T-cell (primary cell): ENCODE measurements at regions not wholly inside any gene's neighbourhood (a gene's known extent, or its start where the extent isn't known, plus 50 kb on each side); places are given as distances from the start of the nearest gene placed in this dataset.
"Not testable (repeated sequence)": the region's sequence is repeated elsewhere in the genome, so short reads cannot be mapped to it uniquely, and the experiment has no call there.

ENCODE experiments used
- ATAC-seq, 4 experiments: fragments of 200-7000 bp in 3 of 4; fragments of 150-1000 bp in 1 of 4; cut with Tn5 transposase; replicated peaks in 1 of 4; 1 replicate in 3 of 4; 2 replicates in 1 of 4; pipeline ENCODE4 v1.10.0; 2021; ENCODE audit warnings: moderate library complexity in 3 of 4, mild to moderate bottlenecking in 2 of 4, moderate number of reproducible peaks in 1 of 4
- CTCF ChIA-PET, 2 donors: fragments of 300-600 bp; sonication (Branson Sonifier 250); formaldehyde crosslinking; loops; one replicate each; lab custom pipeline; 2022; ENCODE audit warnings: antibody characterized with exemption in 2 of 2; lab: Charles Lee
- POLR2A ChIA-PET, 2 donors: fragments of 300-600 bp; sonication (Branson Sonifier 250); formaldehyde crosslinking; loops; one replicate each; lab custom pipeline; 2022; ENCODE audit warnings: antibody characterized with exemption in 2 of 2; lab: Charles Lee
- DNase-seq, 35 experiments: peaks; one replicate each; pipeline versions ENCODE4 v3.0.0 to v3.0.0-alpha.2; 2013 to 2023
- H3K27ac ChIP-seq: one replicate; pipeline ENCODE4 v1.5.1; 2013; ENCODE audit warnings: low read length
- H3K27me3 ChIP-seq, 2 experiments: replicated peaks in 1 of 2; 1 replicate in 1 of 2; 2 replicates in 1 of 2; pipeline versions ENCODE4 v1.6.1 to v1.7.0; 2013; ENCODE audit warnings: low read length in 1 of 2, mixed read lengths in 1 of 2; ENCODE audit not compliant: control insufficient read depth in 2 of 2, insufficient read depth in 2 of 2; ENCODE audit errors: extremely low read depth in 1 of 2
- H3K36me3 ChIP-seq, 2 donors: 1 replicate in 1 of 2; 2 replicates in 1 of 2; pipeline versions ENCODE4 v1.6.1 to v1.7.0; 2013; ENCODE audit warnings: low read length in 1 of 2; ENCODE audit not compliant: control insufficient read depth in 2 of 2, insufficient read depth in 1 of 2; ENCODE audit errors: extremely low read depth in 1 of 2
- H3K4me1 ChIP-seq, 2 experiments: 1 replicate in 1 of 2; 2 replicates in 1 of 2; pipeline versions ENCODE4 v1.6.1 to v1.7.0; 2013; ENCODE audit warnings: low read length in 2 of 2, mixed read lengths in 1 of 2; ENCODE audit not compliant: insufficient read depth in 2 of 2, control insufficient read depth in 1 of 2; ENCODE audit errors: extremely low read depth in 1 of 2
- H3K4me3 ChIP-seq, 2 donors: 1 replicate in 1 of 2; 2 replicates in 1 of 2; pipeline versions ENCODE4 v1.5.1 to v1.7.0; 2013; ENCODE audit warnings: mild to moderate bottlenecking in 2 of 2, low read length in 1 of 2, moderate library complexity in 1 of 2; ENCODE audit not compliant: control insufficient read depth in 1 of 2; ENCODE audit errors: extremely low read depth in 1 of 2
- H3K9me3 ChIP-seq: 2 replicates; pipeline ENCODE4 v1.7.0; 2013
- H3K27ac Mint-ChIP-seq, 2 donors: one replicate each; pipeline ENCODE4 v1.8.0; 2020 to 2021; ENCODE audit warnings: mild to moderate bottlenecking in 2 of 2, mixed read lengths in 2 of 2
- H3K27me3 Mint-ChIP-seq, 2 donors: one replicate each; pipeline ENCODE4 v1.8.0; 2021 to 2022; ENCODE audit warnings: mixed read lengths in 2 of 2
- H3K36me3 Mint-ChIP-seq: one replicate; pipeline ENCODE4 v1.8.0; 2021; ENCODE audit warnings: mixed read lengths
- H3K4me1 Mint-ChIP-seq, 3 donors: one replicate each; pipeline ENCODE4 v1.8.0; 2020 to 2022; ENCODE audit warnings: mixed read lengths in 3 of 3, mild to moderate bottlenecking in 1 of 3
- H3K4me3 Mint-ChIP-seq, 3 donors: one replicate each; pipeline ENCODE4 v1.8.0; 2020 to 2022; ENCODE audit warnings: mild to moderate bottlenecking in 3 of 3, mixed read lengths in 3 of 3, moderate library complexity in 3 of 3
- H3K9me3 Mint-ChIP-seq, 3 donors: one replicate each; pipeline ENCODE4 v1.8.0; 2020 to 2022; ENCODE audit warnings: mixed read lengths in 3 of 3
- WGBS: methylation state at CpG from one replicate; pipeline ENCODE4 v1.1.5; 2013; ENCODE audit warnings: missing lambda C conversion rate; ENCODE audit not compliant: insufficient coverage; 5-methylcytosine and 5-hydroxymethylcytosine counted together

DNA sequence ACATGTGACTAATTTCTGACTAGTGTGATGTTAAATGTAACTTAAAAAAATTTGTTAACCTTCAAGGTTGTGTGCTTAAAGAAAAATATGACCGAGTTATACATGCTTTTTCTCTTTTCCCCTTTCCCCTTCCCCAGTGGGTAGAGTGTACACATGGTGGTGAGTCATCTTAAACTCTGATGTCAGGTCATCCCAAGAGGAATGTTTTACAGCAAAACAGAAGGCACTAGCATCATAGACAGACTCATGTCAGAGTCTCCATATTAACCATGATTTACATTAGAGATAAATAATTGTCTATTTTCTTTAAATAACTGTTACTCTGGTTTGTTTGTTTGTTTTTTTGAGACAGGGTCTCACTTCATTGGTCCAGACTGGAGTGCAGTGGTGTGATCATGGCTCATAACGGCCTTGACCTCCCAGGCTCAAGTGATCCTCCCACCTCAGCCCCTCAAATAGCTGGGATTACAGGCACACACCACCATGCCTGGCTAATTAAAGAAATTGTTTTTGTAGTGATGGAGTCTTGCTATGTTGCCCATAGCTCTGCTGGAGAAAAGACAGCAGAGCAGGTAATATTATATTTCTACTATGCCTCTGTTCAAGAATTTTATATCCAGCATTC, 160.4 kb upstream of the PCDH9 start:
- Mint-ChIP-seq H3K27me3 (no peaks in the 10 kb centered on the region), H3K4me1 (no peaks in the 10 kb centered on the region), H3K4me3 (no peak overlapping the region), H3K27ac (no peak overlapping the region), H3K36me3 (no peaks in the 10 kb centered on the region), H3K9me3 (peaks cover 9 to 16% (median 12%) of the 10 kb centered on the region in 3 donors)
- no peak overlapping the region for H3K4me3 ChIP-seq
- ChIA-PET POLR2A (no interaction called here), CTCF (no interaction called here)
- H3K4me1 ChIP-seq = no peaks in the 10 kb centered on the region
- no CpG with 5 or more reads among the region's 2 CpGs for WGBS
- ATAC-seq (no peak), DNase-seq (no peak)
- no peak overlapping the region for H3K27ac ChIP-seq
- no peaks in the 10 kb centered on the region for H3K36me3 ChIP-seq
- H3K27me3 ChIP-seq = no peaks in the 10 kb centered on the region
- no peaks in the 10 kb centered on the region for H3K9me3 ChIP-seq

- H3K36me3 ChIP-seq = no peaks in the 10 kb centered on the region
- peaks cover 9 to 16% (median 15%) of the 10 kb centered on the region in 3 donors for H3K9me3 Mint-ChIP-seq
- no peak overlapping the region for H3K4me3 Mint-ChIP-seq
- CTCF ChIA-PET = no interaction called here
- POLR2A ChIA-PET = no interaction called here
- no peaks in the 10 kb centered on the region for H3K4me1 ChIP-seq
- no CpG with 5 or more reads among the region's 3 CpGs for WGBS
- no peak overlapping the region for H3K4me3 ChIP-seq
- H3K36me3 Mint-ChIP-seq = no peaks in the 10 kb centered on the region
- H3K27me3 Mint-ChIP-seq = no peaks in the 10 kb centered on the region
- H3K9me3 ChIP-seq = no peaks in the 10 kb centered on the region
- no peak overlapping the region for H3K27ac Mint-ChIP-seq
- no peak overlapping the region for H3K27ac ChIP-seq
- DNase-seq (no peak), ATAC-seq (no peak)
- no peaks in the 10 kb centered on the region for H3K4me1 Mint-ChIP-seq
- no peaks in the 10 kb centered on the region for H3K27me3 ChIP-seq
These were observed 159.0 kb upstream of the PCDH9 start for GRCh38 chr13:67389171-67389570.

GRCh38 chr13:67383109-67383757, 153.1 kb upstream of the PCDH9 start:
- no CpG with 5 or more reads among the region's 7 CpGs for WGBS
- POLR2A ChIA-PET = interaction anchor here in 1 of 2 donors (0.6 kb wide), 1 partner anchor 796 kb away, joined by 3 read pairs; no protein-coding TSS in a partner anchor
- not testable (repeated sequence) for H3K4me3 Mint-ChIP-seq

DNA sequence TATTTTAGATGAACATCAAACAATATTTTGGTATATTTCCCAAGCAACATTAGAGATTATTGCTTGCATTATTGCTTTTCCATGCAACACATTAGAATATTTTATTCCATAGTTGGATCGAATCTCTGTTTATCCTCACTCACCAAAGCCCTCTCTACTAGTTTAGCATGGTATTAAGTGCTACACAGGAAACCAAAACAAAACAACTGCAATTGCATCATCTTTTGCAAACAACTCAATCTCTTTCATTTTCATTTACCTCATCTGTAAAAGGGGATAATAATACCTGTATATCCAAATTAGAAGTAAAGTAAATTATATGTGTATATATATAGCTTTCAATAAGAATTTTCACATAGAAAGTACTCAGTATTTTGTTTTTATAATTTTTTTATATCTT, 147.8 kb upstream of the PCDH9 start:
- Histone ChIP-seq H3K4me1 (no peaks in the 10 kb centered on the region), H3K27me3 (no peaks in the 10 kb centered on the region), H3K9me3 (no peaks in the 10 kb centered on the region), H3K4me3 (no peak overlapping the region), H3K27ac (no peak overlapping the region), H3K36me3 (no peaks in the 10 kb centered on the region)
- H3K27ac Mint-ChIP-seq = no peak overlapping the region
- ChIA-PET POLR2A (no interaction called here), CTCF (no interaction called here)
- H3K4me3 Mint-ChIP-seq = no peak overlapping the region
- H3K36me3 Mint-ChIP-seq = no peaks in the 10 kb centered on the region
- H3K4me1 Mint-ChIP-seq = no peaks in the 10 kb centered on the region
- 63% methylated on average over 1 of the region's 1 CpG for WGBS
- ATAC-seq (no peak), DNase-seq (no peak)
- H3K27me3 Mint-ChIP-seq = no peaks in the 10 kb centered on the region
- H3K9me3 Mint-ChIP-seq = peaks cover 0 to 7% (median 0%) of the 10 kb centered on the region in 3 donors

More at GRCh38 chr13:67383109-67383757, 153.1 kb upstream of the PCDH9 start:
- ATAC-seq, H3K27ac ChIP-seq, CTCF ChIA-PET, H3K27ac Mint-ChIP-seq, H3K4me1 Mint-ChIP-seq, H3K36me3 Mint-ChIP-seq, H3K4me3 ChIP-seq, H3K27me3 ChIP-seq, H3K36me3 ChIP-seq, H3K4me1 ChIP-seq, H3K27me3 Mint-ChIP-seq, H3K9me3 ChIP-seq, DNase-seq: not testable (repeated sequence)
- H3K9me3 Mint-ChIP-seq = peaks cover 4 to 16% (median 10%) of the 10 kb centered on the region in 3 donors

- CTCF ChIA-PET = no interaction called here
- no peaks in the 10 kb centered on the region for H3K27me3 ChIP-seq
- H3K36me3 Mint-ChIP-seq = no peaks in the 10 kb centered on the region
- H3K27ac ChIP-seq = no peak overlapping the region
- no CpG with 5 or more reads among the region's 1 CpG for WGBS
- POLR2A ChIA-PET = no interaction called here
- no peak for DNase-seq
- ATAC-seq = no peak
- H3K4me1 ChIP-seq = no peaks in the 10 kb centered on the region
- no peaks in the 10 kb centered on the region for H3K4me1 Mint-ChIP-seq
- H3K27me3 Mint-ChIP-seq = no peaks in the 10 kb centered on the region
- H3K9me3 ChIP-seq = no peaks in the 10 kb centered on the region
- H3K4me3 ChIP-seq = no peak overlapping the region
- H3K4me3 Mint-ChIP-seq = no peak overlapping the region
- H3K27ac Mint-ChIP-seq = no peak overlapping the region
- H3K36me3 ChIP-seq = no peaks in the 10 kb centered on the region
- peaks cover 3% of the 10 kb centered on the region in 3 donors for H3K9me3 Mint-ChIP-seq
These were observed 144.3 kb upstream of the PCDH9 start for GRCh38 chr13:67374391-67374790.

GRCh38 chr13:67372868-67373464, 142.8 kb upstream of the PCDH9 start:
- WGBS = no CpG with 5 or more reads among the region's 1 CpG
- ChIA-PET POLR2A (interaction anchor here in 1 of 2 donors (0.6 kb wide), 1 partner anchor 20 kb away, joined by 3 read pairs; no protein-coding TSS in a partner anchor), CTCF (no interaction called here)
- Mint-ChIP-seq H3K36me3 (no peaks in the 10 kb centered on the region), H3K4me3 (no peak overlapping the region), H3K27me3 (no peaks in the 10 kb centered on the region), H3K4me1 (no peaks in the 10 kb centered on the region), H3K27ac (no peak overlapping the region), H3K9me3 (peaks cover 3% of the 10 kb centered on the region in 3 donors)
- ATAC-seq (no peak), DNase-seq (no peak)
- Histone ChIP-seq H3K36me3 (no peaks in the 10 kb centered on the region), H3K9me3 (no peaks in the 10 kb centered on the region), H3K4me3 (no peak overlapping the region), H3K27ac (no peak overlapping the region), H3K27me3 (no peaks in the 10 kb centered on the region), H3K4me1 (no peaks in the 10 kb centered on the region)
